ENCODE measurements at regions not wholly inside any gene's neighbourhood (a gene's known extent, or its start where the extent isn't known, plus 50 kb on each side); places are given as distances from the start of the nearest gene placed in this dataset.

DNA sequence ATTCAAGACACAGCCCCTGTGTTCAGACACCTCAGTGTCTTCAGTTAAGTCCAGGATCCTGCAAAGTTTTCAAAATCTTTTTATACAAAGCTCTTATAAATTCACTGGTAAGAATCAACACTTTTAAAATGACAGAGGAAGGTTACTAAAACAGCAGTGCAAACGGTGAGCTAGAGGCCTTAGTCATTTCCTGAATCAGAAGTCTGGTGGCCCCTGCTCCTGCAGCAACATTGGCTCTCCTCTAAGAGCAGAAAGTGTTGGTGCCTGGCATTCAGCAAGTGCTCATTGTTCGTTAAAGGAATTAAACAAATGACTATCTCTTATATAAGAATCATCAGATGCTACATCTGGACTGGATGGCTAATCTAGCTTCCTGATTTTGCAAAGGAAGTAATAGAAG lies 282.9 kb downstream of the PTGER3 start:
- H3K4me2 ChIP-seq (replicated peaks; ENCODE audit: low read depth, low read length, poor library complexity, severe bottlenecking): no peak overlapping the region
- POLR2A ChIA-PET: no interaction called here
- H3K9me3 Mint-ChIP-seq (ENCODE audit: insufficient read depth): no peaks in the 10 kb centered on the region

DNA sequence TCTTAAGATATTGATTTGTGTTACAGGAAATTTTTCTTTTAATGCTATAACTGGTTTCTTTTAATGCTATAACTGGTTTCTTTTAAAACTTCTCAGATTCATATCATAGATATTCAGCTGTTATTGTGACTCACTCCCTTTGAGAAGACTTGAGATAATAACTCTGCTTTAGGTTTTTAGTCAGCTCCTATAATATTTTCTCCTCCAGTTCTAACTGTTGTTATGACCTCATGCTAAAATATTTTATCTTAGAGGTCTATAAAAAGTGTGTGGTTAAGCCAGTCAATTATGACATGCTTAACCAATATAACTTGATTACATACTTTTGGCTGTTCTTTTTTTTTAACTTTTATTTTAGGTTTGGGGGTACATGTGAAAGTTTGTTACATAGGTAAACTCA lies 280.2 kb downstream of the PTGER3 start:
- Histone ChIP-seq H4K20me1 (ENCODE audit: control insufficient read depth, insufficient read depth, low read length, poor library complexity, severe bottlenecking) (no peaks in the 10 kb centered on the region), H2AFZ (ENCODE audit: insufficient read depth, low read depth, low read length, poor library complexity, severe bottlenecking) (no peak overlapping the region), H3K27ac (ENCODE audit: low read length in 2 of 2) (no peak overlapping the region), H3K4me1 (ENCODE audit: control insufficient read depth in 2 of 2, insufficient read depth in 2 of 2, low read length in 2 of 2) (no peaks in the 10 kb centered on the region), H3K4me3 (ENCODE audit: control extremely low read depth in 1 of 5, extremely low read depth in 1 of 5, insufficient read depth in 1 of 5, low read depth in 2 of 5, low read length in 4 of 5) (no peak overlapping the region), H3K4me2 (replicated peaks; ENCODE audit: low read depth, low read length, poor library complexity, severe bottlenecking) (no peak overlapping the region), H3K79me2 (ENCODE audit: control insufficient read depth, insufficient read depth, low read length) (no peaks in the 10 kb centered on the region), H3K9ac (ENCODE audit: low read length) (no peak overlapping the region), H3K27me3 (replicated peaks in 1 of 4; ENCODE audit: control extremely low read depth in 1 of 4, control insufficient read depth in 3 of 4, insufficient read depth in 4 of 4, low read length in 3 of 4) (no peaks in the 10 kb centered on the region), H3K9me3 (ENCODE audit: control extremely low read depth in 1 of 3, control insufficient read depth in 2 of 3, insufficient read depth in 1 of 3, low read length in 2 of 3) (peaks cover 0 to 4% (median 0%) of the 10 kb centered on the region in 3 donors), H3K36me3 (replicated peaks in 1 of 2; ENCODE audit: control extremely low read depth in 1 of 2, control insufficient read depth in 1 of 2, extremely low read depth in 1 of 2, insufficient read depth in 2 of 2, low read length in 1 of 2) (no peaks in the 10 kb centered on the region)
- TF ChIP-seq EZH2 (IDR thresholded peaks at IDR 0.05; ENCODE audit: borderline replicate concordance, insufficient read depth, low read depth, low read length, poor library complexity, severe bottlenecking): no peak
- no peak overlapping the region for H3K4me3 Mint-ChIP-seq
- ChIA-PET CTCF (no interaction called here), POLR2A (no interaction called here)
- no peaks in the 10 kb centered on the region for H3K4me1 Mint-ChIP-seq
- H3K9me3 Mint-ChIP-seq (ENCODE audit: insufficient read depth): peaks cover 5% of the 10 kb centered on the region
- H3K27me3 Mint-ChIP-seq: no peaks in the 10 kb centered on the region
- H3K27ac Mint-ChIP-seq: no peak overlapping the region
- ATAC-seq (ENCODE audit: low read depth): no peak
- DNase-seq: no peak
- intact Hi-C loops (cut with micrococcal nuclease): no loop called here

More for the DNA sequence above, 282.9 kb downstream of the PTGER3 start:
- H3K4me1 Mint-ChIP-seq: no peaks in the 10 kb centered on the region
- no peaks in the 10 kb centered on the region for H3K27me3 Mint-ChIP-seq
- CTCF ChIA-PET: no interaction called here
- Histone ChIP-seq H3K4me1 (ENCODE audit: control insufficient read depth in 2 of 2, insufficient read depth in 2 of 2, low read length in 2 of 2) (no peaks in the 10 kb centered on the region), H3K4me3 (ENCODE audit: control extremely low read depth in 1 of 5, extremely low read depth in 1 of 5, insufficient read depth in 1 of 5, low read depth in 2 of 5, low read length in 4 of 5) (no peak overlapping the region), H3K27ac (ENCODE audit: low read length in 2 of 2) (no peak overlapping the region), H3K9me3 (ENCODE audit: control extremely low read depth in 1 of 3, control insufficient read depth in 2 of 3, insufficient read depth in 1 of 3, low read length in 2 of 3) (no peaks in the 10 kb centered on the region), H3K36me3 (replicated peaks in 1 of 2; ENCODE audit: control extremely low read depth in 1 of 2, control insufficient read depth in 1 of 2, extremely low read depth in 1 of 2, insufficient read depth in 2 of 2, low read length in 1 of 2) (no peaks in the 10 kb centered on the region), H3K9ac (ENCODE audit: low read length) (no peak overlapping the region), H2AFZ (ENCODE audit: insufficient read depth, low read depth, low read length, poor library complexity, severe bottlenecking) (no peak overlapping the region), H3K27me3 (replicated peaks in 1 of 4; ENCODE audit: control extremely low read depth in 1 of 4, control insufficient read depth in 3 of 4, insufficient read depth in 4 of 4, low read length in 3 of 4) (no peaks in the 10 kb centered on the region), H4K20me1 (ENCODE audit: control insufficient read depth, insufficient read depth, low read length, poor library complexity, severe bottlenecking) (no peaks in the 10 kb centered on the region), H3K79me2 (ENCODE audit: control insufficient read depth, insufficient read depth, low read length) (no peaks in the 10 kb centered on the region)
- H3K27ac Mint-ChIP-seq: no peak overlapping the region
- TF ChIP-seq EZH2 (IDR thresholded peaks at IDR 0.05; ENCODE audit: borderline replicate concordance, insufficient read depth, low read depth, low read length, poor library complexity, severe bottlenecking): no peak
- TF ChIP-seq, protein P1, sequence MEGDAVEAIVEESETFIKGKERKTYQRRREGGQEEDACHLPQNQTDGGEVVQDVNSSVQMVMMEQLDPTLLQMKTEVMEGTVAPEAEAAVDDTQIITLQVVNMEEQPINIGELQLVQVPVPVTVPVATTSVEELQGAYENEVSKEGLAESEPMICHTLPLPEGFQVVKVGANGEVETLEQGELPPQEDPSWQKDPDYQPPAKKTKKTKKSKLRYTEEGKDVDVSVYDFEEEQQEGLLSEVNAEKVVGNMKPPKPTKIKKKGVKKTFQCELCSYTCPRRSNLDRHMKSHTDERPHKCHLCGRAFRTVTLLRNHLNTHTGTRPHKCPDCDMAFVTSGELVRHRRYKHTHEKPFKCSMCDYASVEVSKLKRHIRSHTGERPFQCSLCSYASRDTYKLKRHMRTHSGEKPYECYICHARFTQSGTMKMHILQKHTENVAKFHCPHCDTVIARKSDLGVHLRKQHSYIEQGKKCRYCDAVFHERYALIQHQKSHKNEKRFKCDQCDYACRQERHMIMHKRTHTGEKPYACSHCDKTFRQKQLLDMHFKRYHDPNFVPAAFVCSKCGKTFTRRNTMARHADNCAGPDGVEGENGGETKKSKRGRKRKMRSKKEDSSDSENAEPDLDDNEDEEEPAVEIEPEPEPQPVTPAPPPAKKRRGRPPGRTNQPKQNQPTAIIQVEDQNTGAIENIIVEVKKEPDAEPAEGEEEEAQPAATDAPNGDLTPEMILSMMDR (IDR thresholded peaks at IDR 0.05): no peak
- intact Hi-C loops (cut with micrococcal nuclease): no loop called here
- H3K4me3 Mint-ChIP-seq: no peak overlapping the region
- WGBS (ENCODE audit: insufficient coverage): 10% methylated on average over 1 of the region's 2 CpGs
- DNase-seq (no peak), ATAC-seq (ENCODE audit: low read depth) (no peak)
